Heart left ventricle (tissue), 13 donors: ENCODE measurements at regions not wholly inside any gene's neighbourhood (a gene's known extent, or its start where the extent isn't known, plus 50 kb on each side); places are given as distances from the start of the nearest gene placed in this dataset.

Experiments
- CTCF ChIP-seq, 12 donors: fragments of 200-600 bp; sonication (generic) in 4 of 12; IDR thresholded peaks; one replicate each; pipeline versions ENCODE4 v1.5.0 to v1.8.0; 2018 to 2022; ENCODE audit warnings: antibody characterized with exemption in 12 of 12, mild to moderate bottlenecking in 5 of 12
- POLR2A ChIP-seq, 2 donors: fragments of 450-650 bp; IDR thresholded peaks; one replicate each; pipeline ENCODE4 v1.6.1; 2017; ENCODE audit warnings: antibody characterized with exemption in 2 of 2, mild to moderate bottlenecking in 2 of 2, moderate library complexity in 2 of 2
- donor health status: ischemic (EF 13 %, LVEDD 7.1; RV severe dilation, severe dysfunction).
- donor health status: DM: no; HTN: yes; CAD: no.
- donor health status: DM: no; HTN: no; CAD: no.
- donor health status: ischemic (EF 25% LVEDD 6.9; RV normal size, moderate dysfunction).
- donor health status: ischemic (EF 25% LVEDD 5.7; RV mildly dilated, moderate dysfunction).
- donor health status: ischemic (EF 35%, LVEDD 5.7; RV mildly dilated, moderate dysfunction).
- donor health status: nonischemic (EF 11% LVEDD 7.7; RV severe dilation, severe dysfunction).
- donor health status: DM: yes; HTN: yes; CAD: no.
- donor health status: PGD.
- donor health status: ischemic (EF 29% LVEDD 5.4; RV normal size, mild dysfunction).
- donor health status: nonischemic (EF 23%, LVEDD 6.1; RV moderate dilation, normal function).

- TF ChIP-seq CTCF (IDR thresholded peaks at IDR 0.05) (no peak), POLR2A (IDR thresholded peaks at IDR 0.05) (no peak)
Measured at GRCh38 chr4:173461170-173461569, 62.3 kb upstream of the SCRG1 start.
